SW 1271 (cell line): ENCODE measurements at regions not wholly inside any gene's neighbourhood (a gene's known extent, or its start where the extent isn't known, plus 50 kb on each side); places are given as distances from the start of the nearest gene placed in this dataset.

Source experiments
- DNase-seq, 2 experiments: peaks; one replicate each; lab custom pipeline; 2025; lab: John Stamatoyannopoulos, UW

DNA sequence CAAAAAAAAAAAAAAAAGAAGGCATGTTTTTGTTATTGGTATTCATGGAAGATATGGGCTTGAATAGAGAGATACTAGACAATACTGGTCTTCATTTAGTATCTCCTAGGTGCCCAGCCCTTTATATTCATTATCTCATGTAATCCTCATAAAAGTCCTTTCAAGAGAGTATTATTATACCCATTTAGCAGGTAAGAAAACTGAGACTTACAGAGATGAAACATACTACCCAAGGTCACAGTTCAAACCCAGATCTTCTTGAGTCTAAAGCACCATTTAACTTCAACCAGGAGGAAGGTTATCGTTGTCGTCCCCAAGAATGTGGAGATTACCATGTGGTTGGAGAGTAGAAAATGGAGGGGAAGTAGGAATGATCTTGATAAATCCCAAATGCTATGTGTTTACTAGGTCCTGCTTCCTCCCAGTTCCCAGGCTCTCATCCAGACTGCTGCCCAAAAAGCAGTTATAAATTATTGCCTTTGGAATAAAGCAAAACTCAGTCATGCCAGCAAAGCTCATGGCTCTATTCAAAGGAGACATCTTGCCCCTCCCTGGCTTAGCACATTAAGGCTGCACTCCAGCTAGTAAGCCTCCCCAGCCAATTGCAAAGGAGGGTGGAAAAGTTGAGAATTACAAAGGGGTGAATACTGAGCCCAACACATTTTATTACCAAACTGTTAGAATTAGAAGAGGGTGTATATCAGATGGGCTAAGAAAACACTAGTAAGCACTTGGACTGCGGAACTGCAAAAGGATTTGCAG lies 163.9 kb downstream of the PIK3R1 start:
- DNase-seq = no peak

DNA sequence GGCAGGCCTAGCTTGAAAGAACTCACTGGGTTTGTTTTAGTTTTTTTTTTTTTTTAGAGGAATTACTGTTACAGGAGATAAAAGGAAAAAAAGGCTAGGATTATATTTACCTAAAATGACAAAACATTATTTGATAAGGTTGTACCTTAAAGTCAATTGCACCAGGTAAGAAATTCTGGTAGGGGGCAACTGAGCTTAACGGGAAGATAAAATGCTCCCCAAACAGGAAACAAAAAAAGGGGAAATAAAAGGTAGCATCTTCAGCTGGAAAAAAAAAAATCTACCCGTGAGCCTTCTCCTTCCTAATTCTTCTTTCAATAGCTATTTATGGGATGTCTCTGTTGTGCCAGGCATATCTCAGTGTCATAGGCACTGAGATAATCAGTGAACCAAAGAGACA lies 164.5 kb downstream of the PIK3R1 start:
- DNase-seq = no peak

DNA sequence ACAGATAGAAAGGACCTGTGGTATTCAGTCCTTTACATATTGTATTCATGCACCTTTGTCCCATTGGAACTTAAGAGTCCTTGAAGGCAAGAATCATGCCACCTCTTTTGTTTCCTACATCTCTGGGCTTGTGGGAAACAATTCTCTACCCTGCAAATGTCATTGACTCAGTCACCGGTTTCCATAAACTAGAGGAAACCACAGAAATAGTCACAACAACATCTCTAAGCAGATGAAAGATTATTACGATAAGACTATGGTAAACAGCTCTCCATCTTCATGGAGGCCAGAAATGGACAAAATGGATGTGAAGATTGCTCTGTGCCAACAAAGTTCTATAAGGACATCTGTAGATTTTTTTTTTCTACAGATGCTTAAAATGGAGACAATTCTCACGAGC lies 165.5 kb downstream of the PIK3R1 start:
- no peak for DNase-seq

DNA sequence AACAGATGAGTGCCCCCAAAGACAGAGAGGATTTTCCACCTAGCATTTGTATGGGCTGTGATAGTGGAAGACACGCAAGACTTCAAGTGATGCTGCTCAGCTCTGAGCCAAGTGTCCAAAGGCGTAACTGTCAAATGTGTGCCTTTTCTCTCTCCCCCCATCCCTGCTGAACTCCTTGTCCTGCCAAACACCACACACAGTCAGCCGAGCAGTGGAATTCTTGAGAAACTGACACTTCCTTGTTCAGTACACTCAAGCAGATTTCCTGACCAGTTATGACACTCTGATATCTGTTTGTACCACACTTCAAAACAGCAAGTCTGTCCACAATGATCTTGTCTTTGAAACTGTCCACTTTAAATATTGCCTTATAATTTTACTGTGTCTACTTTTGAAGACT lies 166.4 kb downstream of the PIK3R1 start:
- DNase-seq = no peak

DNA sequence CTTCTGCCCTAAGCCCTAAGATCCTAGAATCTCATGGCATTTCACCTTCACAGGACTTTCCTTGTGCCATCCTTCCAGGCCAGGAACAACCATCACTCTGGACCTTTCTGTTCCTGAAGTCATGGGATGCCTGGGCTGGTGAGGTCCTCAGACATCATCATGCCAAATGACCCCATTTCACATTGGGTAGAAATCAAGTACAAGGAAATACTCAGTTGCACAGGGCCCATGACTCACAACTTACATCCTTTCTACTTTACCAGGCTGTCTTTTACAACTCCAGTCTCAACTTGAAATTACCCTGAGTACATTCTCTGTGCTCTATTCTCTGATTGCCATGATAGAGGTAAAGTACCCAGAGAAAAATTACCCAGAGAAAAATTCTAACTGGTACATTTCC lies 167.1 kb downstream of the PIK3R1 start:
- DNase-seq = no peak

DNA sequence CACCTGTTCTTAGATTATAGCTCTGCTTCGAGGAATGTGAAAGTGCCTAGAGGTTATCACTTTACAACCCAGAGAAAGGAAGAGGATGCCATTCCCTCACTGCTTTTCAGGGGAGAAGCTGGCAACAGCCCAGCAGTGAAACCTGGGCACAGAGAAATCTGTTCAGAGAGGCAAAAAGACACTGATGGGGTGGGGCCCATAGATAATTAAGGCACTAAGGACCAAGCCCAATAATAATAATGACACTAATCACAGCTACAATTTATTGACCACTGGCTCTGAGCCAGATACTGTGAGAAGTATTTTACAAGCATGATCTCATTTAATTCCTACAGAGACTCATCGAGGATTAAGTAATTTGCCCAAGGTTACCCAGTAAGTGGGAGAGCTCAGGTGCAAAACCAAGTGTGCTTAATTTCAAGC lies 168.3 kb downstream of the PIK3R1 start:
- DNase-seq = no peak

DNA sequence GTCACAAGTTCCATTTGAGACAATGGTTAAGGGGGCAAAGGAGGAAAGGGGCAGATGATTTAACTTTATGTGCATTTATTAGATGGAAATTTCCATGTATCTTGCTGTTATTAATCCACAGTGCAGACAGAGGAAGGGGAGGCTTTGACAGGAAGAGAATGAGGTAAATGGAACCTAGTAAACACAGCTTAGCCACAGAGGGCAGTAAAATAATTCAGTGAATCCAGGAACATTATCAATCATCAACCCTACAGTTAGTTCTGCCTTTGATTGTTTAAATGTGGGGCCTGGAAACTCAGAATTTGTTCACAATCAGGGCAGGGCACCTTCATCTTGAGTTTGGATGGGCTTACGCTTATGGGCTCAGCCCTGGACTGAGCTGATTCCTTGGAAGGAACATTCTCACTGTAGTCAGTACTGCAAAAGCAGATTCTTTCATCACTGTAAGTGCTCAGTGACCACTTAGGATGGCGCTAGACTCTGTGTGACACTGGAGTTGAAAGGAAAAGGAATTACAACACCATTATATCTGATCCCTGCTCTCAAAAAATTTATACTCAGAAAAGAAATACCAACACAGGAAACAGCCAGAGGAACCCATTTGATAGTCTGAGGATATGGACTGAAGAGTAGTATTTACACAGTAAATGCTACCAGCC lies 169.5 kb downstream of the PIK3R1 start:
- no peak for DNase-seq

DNA sequence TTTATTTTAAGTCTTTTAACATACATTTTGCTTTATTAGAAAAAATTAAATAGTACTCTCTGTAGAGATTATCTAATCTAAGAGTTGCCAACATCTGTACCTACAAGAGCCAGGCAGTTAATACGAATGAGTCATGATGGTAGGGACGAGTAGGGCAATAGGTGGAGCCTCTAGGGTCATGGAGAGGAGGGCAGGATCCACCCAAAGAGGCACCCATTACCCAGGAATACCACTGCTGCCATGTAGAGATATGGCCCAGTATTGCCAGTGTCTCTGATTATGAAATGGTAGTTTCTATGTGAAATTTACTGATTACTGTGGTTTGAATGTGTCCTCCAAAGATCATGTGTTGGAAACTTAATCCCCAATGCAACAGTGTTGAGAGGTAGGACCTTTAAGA lies 170.4 kb downstream of the PIK3R1 start:
- DNase-seq = no peak

DNA sequence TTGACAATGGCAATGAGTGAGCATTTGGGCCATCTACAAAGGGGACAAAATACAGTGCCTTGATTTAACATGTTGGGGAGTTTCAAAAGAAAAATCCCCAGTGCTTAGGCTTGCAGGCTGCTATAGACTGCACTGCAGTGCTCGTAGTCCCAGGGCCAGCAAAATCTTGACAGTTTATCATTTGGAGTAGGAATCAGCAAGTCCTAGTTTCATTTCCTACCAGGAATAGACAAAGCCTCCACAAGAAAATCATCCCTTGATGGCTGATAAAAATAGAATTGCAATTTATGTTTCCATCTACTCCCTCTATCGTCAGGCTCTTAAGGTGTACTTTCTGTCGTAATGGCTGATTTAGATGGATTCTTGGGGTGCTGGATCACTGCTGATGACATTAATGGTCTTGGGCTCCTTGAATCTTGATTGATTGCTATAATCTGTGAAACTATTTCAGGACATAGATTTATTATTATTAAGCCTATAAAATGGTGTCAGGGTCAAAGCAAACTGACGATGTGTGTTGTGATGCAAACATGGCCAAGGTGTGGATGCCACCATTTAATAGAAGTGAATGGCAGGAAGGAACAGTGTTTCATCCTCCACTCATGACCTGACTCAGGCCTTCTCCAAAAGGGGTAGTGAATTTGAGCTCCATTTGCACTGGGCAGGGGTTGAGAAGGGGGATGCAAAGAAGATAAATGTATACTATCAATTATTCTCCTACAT lies 171.7 kb downstream of the PIK3R1 start:
- DNase-seq = no peak

DNA sequence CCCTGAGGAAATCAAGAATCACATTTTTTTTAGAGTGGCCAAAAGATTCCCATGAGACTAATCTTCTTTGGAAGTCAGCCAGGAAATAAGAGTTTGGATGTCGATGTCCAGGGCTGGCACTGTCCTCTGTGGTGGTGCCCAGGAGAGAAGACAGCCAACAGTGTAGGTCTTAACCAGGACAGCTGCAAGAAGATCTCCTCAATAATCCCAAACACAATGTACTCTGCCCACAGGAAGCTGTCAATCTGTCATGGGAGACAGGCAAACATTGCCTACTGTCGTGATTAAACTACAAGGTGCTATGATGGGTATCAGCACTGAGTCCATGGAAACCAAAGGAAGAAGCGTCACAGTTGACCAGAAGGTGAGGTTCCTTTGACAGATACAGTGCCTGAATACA lies 174.1 kb downstream of the PIK3R1 start:
- no peak for DNase-seq

DNA sequence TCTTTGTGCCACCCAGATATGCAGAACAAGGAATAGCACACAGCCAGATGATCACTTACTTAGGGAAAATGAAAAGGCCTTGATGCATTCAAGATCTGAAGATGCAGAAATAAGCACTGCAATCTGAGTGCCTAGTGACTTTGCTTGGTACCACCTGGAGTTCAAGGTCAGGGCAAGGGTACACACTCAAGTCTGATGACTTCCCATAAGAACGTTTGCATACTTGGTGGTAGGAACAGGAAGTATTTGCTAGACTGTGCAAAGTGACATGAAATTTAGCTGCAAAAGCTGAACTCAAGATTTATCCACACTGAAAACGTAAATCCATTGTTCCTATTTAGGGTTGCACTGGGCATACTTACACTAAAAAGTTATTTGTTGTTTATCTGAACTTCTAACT lies 177.1 kb downstream of the PIK3R1 start:
- DNase-seq = no peak

DNA sequence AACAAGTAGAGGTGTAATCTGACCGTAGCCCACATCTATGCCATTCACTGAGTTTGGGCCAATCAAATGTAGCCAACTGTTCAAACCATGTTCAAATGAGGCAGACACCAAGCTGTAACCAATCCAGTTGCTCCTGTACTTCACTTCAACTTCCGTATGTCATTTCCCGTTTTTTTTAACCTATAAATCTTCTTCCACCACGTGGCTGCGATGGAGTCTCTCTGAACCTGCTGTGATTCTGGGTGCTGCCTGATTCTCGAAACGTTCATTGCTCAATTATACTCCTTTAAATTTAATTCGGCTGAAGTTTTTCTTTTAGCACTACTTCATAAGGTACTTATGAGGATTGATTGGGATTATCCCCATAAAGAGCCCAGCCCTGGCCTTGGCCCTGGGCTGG lies 179.7 kb downstream of the PIK3R1 start:
- DNase-seq = no peak

DNA sequence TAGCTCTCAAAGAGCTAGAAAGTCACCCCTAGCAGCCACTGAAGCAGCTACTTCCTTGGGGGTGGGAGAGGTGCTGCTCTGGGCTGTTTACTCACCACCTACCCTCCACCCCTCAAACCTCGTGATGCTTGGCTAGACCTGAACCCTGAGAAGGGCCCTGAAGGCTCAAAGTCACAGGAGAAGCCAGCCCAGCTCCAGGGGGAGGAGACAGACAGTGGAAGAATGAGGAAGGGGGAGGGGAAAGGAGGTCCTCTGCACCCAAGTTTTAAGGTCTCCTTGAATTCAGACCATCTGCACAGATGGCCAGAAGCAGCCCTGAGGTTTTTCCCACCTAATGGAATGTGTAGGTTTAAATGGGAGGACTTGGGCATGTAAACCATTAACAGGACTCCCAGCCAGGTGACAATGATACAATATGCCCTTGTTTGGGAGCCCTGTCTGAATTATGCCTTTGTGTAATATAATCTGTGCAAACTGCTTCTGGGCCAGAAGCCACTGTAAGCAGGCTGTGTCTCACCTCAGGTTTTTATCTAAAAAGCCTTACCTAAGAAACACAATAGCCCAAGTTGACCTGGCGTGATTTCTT lies 180.5 kb downstream of the PIK3R1 start:
- no peak for DNase-seq

DNA sequence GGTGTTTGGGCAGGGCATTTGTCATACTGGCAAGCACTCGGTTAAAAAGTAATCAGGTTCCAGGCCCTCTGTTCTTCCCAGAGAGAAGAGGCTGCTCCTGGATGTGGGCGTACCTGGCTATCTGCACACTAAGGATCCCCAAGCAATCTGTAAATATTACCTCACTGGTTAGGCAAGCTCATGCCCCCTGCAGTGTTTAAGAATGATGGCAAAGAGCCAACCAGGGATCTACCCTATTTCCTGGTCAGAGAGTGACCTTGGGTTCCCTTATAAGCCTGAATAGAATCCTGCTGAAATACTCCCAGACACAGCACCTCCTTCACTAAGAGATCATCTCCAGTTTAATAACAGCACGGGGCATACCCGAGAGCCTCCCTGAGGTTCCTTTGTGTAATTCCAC lies 181.2 kb downstream of the PIK3R1 start:
- no peak for DNase-seq

DNA sequence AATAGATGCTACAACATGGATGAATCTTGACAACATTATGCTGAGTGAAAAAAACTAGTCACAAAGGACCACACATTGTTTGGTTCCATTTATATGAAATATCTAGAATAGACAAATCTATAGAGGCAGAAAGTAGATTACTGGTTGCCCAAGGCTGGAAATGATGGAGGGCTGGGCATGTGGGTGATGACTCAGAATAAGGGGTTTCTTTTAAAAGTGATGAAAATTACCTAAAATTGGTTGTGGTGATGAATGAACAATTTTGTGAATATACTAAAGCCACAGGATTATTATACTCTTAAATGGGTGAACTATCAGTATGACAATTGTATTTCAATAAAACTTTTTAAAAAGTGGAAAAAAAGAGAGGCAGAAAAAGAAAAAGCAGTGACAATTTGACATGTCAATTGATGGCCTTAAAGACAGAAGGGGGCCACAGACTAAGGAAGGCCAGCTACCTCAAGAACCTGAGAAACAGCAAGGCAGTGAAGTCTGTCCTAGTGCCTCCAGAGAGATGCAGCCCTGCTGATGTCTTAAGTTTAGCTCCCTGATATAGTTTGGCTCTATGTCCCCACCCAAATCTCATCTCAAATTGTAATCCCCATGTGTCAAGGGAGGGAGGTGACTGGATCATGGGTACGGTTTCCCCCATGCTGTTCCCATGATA lies 182.7 kb downstream of the PIK3R1 start:
- DNase-seq = no peak

DNA sequence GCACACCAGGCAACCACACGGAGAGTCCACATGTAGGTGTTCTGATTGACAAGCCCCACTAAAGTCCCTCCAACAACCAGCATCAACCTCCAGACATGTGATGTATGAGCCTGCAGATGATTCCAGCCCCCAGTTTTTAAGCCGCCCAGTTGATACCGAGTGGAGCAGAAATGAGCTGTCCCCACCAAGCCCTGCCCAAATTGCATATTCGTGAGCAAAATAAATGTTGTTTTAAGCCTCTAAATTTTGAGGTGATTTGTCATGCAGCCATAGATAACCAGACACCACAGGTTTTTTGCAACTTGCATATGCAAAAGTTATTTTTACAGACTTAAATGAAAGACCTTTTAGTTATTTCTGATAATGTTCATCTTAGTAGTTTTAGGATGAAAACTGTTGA lies 187.7 kb downstream of the PIK3R1 start:
- no peak for DNase-seq

DNA sequence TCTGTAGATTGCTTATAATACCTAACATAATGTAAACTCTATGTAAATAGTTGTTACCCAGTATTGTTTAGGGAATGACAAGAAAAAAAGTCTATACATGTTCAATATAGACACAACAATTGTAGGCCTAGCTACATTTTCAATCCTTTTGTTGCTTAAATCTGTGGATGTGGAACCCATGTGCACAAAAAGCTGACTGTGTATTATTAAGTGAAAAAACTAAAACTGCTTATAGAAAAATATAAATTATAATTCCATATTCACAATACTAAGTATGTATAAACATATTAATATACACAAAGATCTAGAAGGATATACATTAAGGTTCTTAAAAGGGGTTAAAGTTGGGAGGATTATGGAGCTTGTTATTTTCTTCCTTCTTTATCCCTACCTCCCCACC lies 188.7 kb downstream of the PIK3R1 start:
- DNase-seq = no peak

DNA sequence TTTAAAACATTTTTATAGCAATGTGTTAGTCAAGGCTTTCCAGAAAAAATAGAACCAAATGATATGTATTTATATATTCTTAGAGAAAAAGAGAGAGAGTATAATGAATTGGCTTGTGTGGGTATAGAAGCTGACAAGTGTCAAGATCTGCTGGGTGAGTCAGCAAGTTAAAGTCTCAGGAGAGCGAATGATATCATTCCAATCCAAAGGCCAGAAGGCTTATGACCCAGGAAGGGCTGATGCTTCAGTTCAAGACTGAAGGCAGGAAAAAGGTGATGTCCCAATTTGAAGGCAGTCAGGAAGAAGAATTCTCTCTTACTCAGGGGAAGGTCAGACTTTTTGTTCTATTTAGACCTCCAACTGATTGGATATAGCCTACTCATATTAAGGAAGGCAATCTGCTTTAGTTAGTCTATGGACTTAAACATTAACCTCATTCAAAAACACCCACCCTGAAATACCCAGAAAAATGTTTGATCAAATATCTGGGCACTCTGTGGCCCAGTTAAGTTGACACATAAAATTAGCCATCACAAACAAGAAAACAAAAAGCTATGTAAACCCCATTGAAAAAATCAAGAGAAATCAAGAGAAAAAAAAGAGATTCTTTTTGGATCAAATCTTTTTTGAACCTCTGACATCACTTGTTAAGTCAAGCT lies 189.6 kb downstream of the PIK3R1 start:
- DNase-seq = no peak

DNA sequence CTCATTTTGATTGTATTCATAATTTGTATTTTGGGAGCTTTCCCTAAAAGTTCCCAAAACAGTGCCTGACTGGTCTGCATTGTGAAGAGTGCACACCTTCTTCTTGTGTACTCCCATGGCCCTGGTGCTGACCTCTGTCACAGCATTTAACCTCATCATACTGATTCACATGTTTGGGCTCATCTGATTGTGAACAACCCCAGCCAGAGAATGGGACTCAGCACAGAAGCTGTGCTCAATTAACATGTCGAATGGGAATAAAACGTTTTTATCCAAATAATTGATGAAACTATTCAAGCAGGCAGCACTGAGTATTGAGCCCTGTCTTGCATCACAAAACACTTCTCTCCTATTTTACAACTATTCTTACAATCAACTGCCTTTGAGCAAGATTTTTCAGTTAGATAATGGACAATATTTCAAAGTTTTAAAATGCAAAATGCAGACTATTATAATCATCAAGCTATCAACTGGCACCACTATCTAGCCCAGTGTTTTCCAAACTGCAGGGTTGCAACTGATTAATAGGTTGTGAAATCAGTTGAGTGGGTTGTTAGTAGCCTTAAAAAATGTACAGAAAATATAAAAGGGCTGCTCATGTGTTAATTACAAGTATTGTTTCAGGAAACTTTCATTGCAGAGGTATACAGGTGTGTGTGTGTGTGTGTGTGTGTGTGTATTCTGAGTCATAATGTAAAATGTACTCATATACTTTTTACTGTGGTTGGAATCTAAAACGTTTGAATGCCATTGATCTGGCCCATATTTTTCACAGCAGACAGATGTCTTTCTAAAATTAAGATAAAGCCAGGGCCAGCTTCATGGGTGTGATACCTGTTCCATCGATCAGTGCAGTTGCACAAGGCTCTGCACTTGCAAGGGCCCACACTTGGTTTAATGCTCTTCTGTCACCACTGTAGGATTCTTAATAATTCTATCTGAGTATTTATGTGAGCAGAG lies 190.5 kb downstream of the PIK3R1 start:
- DNase-seq = no peak

DNA sequence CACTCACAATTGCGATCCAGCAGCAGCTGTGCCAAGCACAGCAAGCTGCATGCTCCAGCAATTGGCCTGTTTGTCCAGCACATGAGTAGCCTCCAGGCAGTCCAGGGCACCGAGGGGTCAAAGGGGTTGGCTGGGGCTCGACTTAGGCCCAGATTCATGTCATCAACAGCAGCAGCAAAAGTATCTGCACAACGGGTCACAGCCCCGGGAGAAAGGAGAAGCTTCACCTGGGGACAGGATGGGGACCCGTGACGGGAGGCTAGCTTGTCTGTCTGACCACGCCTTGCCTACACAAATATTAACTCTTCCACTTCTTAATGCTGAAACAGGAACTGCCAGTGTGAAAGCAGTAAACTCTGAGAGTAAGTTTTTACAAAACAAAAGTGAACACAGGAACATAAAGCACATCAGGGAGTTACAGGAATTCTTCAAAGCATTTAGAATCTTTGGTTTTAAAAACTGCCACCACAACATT lies 191.2 kb downstream of the PIK3R1 start:
- no peak for DNase-seq
